Keratinocyte (primary cell): ENCODE measurements at regions not wholly inside any gene's neighbourhood (a gene's known extent, or its start where the extent isn't known, plus 50 kb on each side); places are given as distances from the start of the nearest gene placed in this dataset.

ENCODE experiments used
- EZH2 ChIP-seq: IDR thresholded peaks from one replicate; pipeline ENCODE4 v1.6.1; 2012; ENCODE audit warnings: inconsistent platforms, mild to moderate bottlenecking, low read length, moderate library complexity
- TF ChIP-seq, protein P1 (sequence below), 3 experiments: IDR thresholded peaks in 1 of 3; conservative IDR thresholded peaks in 1 of 3; optimal IDR thresholded peaks in 1 of 3; 2 replicates in 2 of 3; 3 replicates in 1 of 3; pipeline versions ENCODE3 to v1.5.1; 2011; ENCODE audit warnings: low read length in 3 of 3, mild to moderate bottlenecking in 3 of 3, moderate library complexity in 2 of 3, control low read depth in 1 of 3, inconsistent platforms in 1 of 3; ENCODE audit not compliant: insufficient read depth in 2 of 3; ENCODE audit errors: extremely low read depth in 1 of 3

DNA sequence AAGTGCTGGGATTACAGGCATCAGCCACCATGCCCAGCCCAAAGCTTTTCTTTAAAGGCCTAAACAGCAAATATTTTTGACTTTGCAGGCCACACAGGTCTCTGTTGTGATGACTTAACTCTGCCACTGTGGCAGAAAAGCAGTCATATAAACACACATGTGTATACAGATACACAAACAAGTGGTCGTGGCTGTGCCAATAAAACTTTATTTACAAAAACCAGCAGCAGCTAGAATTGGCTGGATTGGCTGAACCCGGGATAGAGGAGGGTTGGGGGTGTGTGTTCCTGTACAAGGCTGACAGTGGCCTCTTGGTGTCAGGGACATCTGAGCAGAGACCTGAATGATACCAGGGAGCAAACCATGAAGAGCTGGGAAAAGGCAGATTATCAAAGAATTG, 95.6 kb downstream of the NCOR2 start:
- TF ChIP-seq, protein P1, sequence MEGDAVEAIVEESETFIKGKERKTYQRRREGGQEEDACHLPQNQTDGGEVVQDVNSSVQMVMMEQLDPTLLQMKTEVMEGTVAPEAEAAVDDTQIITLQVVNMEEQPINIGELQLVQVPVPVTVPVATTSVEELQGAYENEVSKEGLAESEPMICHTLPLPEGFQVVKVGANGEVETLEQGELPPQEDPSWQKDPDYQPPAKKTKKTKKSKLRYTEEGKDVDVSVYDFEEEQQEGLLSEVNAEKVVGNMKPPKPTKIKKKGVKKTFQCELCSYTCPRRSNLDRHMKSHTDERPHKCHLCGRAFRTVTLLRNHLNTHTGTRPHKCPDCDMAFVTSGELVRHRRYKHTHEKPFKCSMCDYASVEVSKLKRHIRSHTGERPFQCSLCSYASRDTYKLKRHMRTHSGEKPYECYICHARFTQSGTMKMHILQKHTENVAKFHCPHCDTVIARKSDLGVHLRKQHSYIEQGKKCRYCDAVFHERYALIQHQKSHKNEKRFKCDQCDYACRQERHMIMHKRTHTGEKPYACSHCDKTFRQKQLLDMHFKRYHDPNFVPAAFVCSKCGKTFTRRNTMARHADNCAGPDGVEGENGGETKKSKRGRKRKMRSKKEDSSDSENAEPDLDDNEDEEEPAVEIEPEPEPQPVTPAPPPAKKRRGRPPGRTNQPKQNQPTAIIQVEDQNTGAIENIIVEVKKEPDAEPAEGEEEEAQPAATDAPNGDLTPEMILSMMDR (optimal IDR thresholded peaks at IDR 0.05 in 1 of 3, IDR thresholded peaks at IDR 0.05 in 1 of 3, conservative IDR thresholded peaks at IDR 0.05 in 1 of 3; ENCODE audit: extremely low read depth in 1 of 3, insufficient read depth in 2 of 3, low read length in 3 of 3) = no peak
- TF ChIP-seq EZH2 = no peak
